GM23338 (cell line): ENCODE measurements at regions not wholly inside any gene's neighbourhood (a gene's known extent, or its start where the extent isn't known, plus 50 kb on each side); places are given as distances from the start of the nearest gene placed in this dataset.

Experiments
- ATAC-seq: fragments of 200-7000 bp; cut with Tn5 transposase; 3 replicates; pipeline ENCODE4 v1.9.1; 2020
- DNase-seq: peaks from one replicate; pipeline ENCODE4 v3.0.0-alpha.2; 2015; ENCODE audit warnings: low spot score
- H2AFZ ChIP-seq: fragments of 200-600 bp; sonication (generic); 2 replicates; pipeline ENCODE4 v1.8.0; 2016; ENCODE audit warnings: antibody characterized with exemption, mild to moderate bottlenecking, moderate library complexity
- H3F3A ChIP-seq: fragments of 200-600 bp; sonication (generic); replicated peaks from 2 replicates; pipeline ENCODE4 v1.8.0; 2017; ENCODE audit warnings: antibody characterized with exemption, mixed run types, low read depth
- H3K27ac ChIP-seq: fragments of 200-600 bp; sonication (generic); 2 replicates; pipeline ENCODE4 v1.6.1; 2016; ENCODE audit warnings: low read depth
- H3K27me3 ChIP-seq: fragments of 200-600 bp; sonication (generic); 2 replicates; pipeline ENCODE4 v1.8.0; 2016; ENCODE audit warnings: mild to moderate bottlenecking, mixed run types, moderate library complexity; ENCODE audit not compliant: insufficient read depth
- H3K36me3 ChIP-seq: fragments of 200-600 bp; sonication (generic); 2 replicates; pipeline ENCODE4 v1.8.0; 2016; ENCODE audit warnings: mild to moderate bottlenecking; ENCODE audit not compliant: insufficient read depth
- H3K4me1 ChIP-seq: fragments of 200-600 bp; sonication (generic); 2 replicates; pipeline ENCODE4 v1.8.0; 2016; ENCODE audit warnings: mild to moderate bottlenecking, moderate library complexity; ENCODE audit not compliant: insufficient read depth
- H3K4me2 ChIP-seq: fragments of 200-600 bp; sonication (generic); 2 replicates; pipeline ENCODE4 v1.7.1; 2017; ENCODE audit warnings: mixed run types
- H3K4me3 ChIP-seq: fragments of 200-600 bp; sonication (generic); 2 replicates; pipeline ENCODE4 v1.6.1; 2016; ENCODE audit warnings: mixed run types
- H3K79me2 ChIP-seq: fragments of 200-600 bp; sonication (generic); replicated peaks from 2 replicates; pipeline ENCODE4 v1.8.0; 2017; ENCODE audit warnings: mild to moderate bottlenecking; ENCODE audit not compliant: insufficient read depth
- H3K9me2 ChIP-seq: fragments of 200-600 bp; sonication (generic); 2 replicates; pipeline ENCODE4 v1.8.0; 2017; ENCODE audit not compliant: insufficient read depth
- H4K20me1 ChIP-seq: fragments of 200-600 bp; sonication (generic); replicated peaks from 2 replicates; pipeline ENCODE4 v1.8.0; 2017; ENCODE audit warnings: mild to moderate bottlenecking; ENCODE audit not compliant: insufficient read depth
- H3K27ac Mint-ChIP-seq: 2 replicates; pipeline ENCODE4 v1.8.0; 2020; ENCODE audit warnings: inconsistent platforms, mild to moderate bottlenecking, moderate library complexity, mixed read lengths
- H3K27me3 Mint-ChIP-seq: 3 replicates; pipeline ENCODE4 v1.8.0; 2022; ENCODE audit warnings: low read depth, mild to moderate bottlenecking, moderate library complexity, mixed read lengths, inconsistent platforms; ENCODE audit not compliant: insufficient read depth, poor library complexity
- H3K36me3 Mint-ChIP-seq: 3 replicates; pipeline ENCODE4 v1.8.0; 2021; ENCODE audit warnings: low read depth, mild to moderate bottlenecking, inconsistent platforms, moderate library complexity, mixed read lengths
- H3K4me1 Mint-ChIP-seq: 3 replicates; pipeline ENCODE4 v1.8.0; 2020; ENCODE audit warnings: mild to moderate bottlenecking, inconsistent platforms, mixed read lengths
- H3K4me3 Mint-ChIP-seq: 3 replicates; pipeline ENCODE4 v1.8.0; 2021; ENCODE audit warnings: moderate library complexity, mild to moderate bottlenecking, inconsistent platforms, mixed read lengths
- H3K9me3 Mint-ChIP-seq: 3 replicates; pipeline ENCODE4 v1.8.0; 2020; ENCODE audit warnings: moderate library complexity, mild to moderate bottlenecking, inconsistent platforms, mixed read lengths
- CREB1 ChIP-seq: fragments of 250-450 bp; sonication (Bioruptor Pico); IDR thresholded peaks from 2 replicates; pipeline ENCODE4 v1.5.0; 2020; ENCODE audit warnings: low read depth, mild to moderate bottlenecking, moderate library complexity
- CTCF ChIP-seq, 2 experiments: fragments of 200-600 bp in 1 of 2; sonication (generic) in 1 of 2; conservative IDR thresholded peaks; 2 replicates each; pipeline versions ENCODE4 v1.5.1 to v1.6.1; 2016 to 2017; ENCODE audit warnings: antibody characterized with exemption in 2 of 2, low read depth in 2 of 2, mild to moderate bottlenecking in 2 of 2, moderate library complexity in 1 of 2
- EZH2phosphoT487 ChIP-seq: fragments of 200-600 bp; sonication (generic); IDR thresholded peaks from one replicate; pipeline ENCODE4 v1.8.1; 2018; ENCODE audit warnings: antibody characterized with exemption; ENCODE audit not compliant: unreplicated experiment
- JUNB ChIP-seq: IDR thresholded peaks from one replicate; pipeline ENCODE4 v1.6.1; 2016; ENCODE audit warnings: antibody characterized with exemption; ENCODE audit not compliant: unreplicated experiment
- NANOG ChIP-seq: IDR thresholded peaks from 2 replicates; pipeline ENCODE4 v1.6.1; 2016; ENCODE audit warnings: antibody characterized with exemption, borderline replicate concordance
- POLR2AphosphoS5 ChIP-seq: IDR thresholded peaks from 2 replicates; pipeline ENCODE4 v1.6.1; 2016; ENCODE audit warnings: antibody characterized with exemption, low read depth
- REST ChIP-seq: IDR thresholded peaks from one replicate; pipeline ENCODE4 v1.6.1; 2018; ENCODE audit warnings: antibody characterized with exemption; ENCODE audit not compliant: unreplicated experiment
- STAT1 ChIP-seq: IDR thresholded peaks from one replicate; pipeline ENCODE4 v1.6.1; 2016; ENCODE audit warnings: antibody characterized with exemption; ENCODE audit not compliant: unreplicated experiment
- ZNF462 ChIP-seq: fragments of 250-450 bp; sonication (Bioruptor Pico); IDR thresholded peaks from 2 replicates; pipeline ENCODE4 v1.5.0; 2020; ENCODE audit warnings: mild to moderate bottlenecking, moderate library complexity

- TF ChIP-seq REST (no peak), EZH2phosphoT487 (no peak), STAT1 (no peak), JUNB (no peak), CTCF (conservative IDR thresholded peaks at IDR 0.05; ENCODE audit: low read depth in 2 of 2) (no peak), CREB1 (CRISPR knock-in tag) (no peak), NANOG (no peak)
Measured at GRCh38 chr13:46968450-46968849, 71.6 kb upstream of the HTR2A start (continued).

GRCh38 chr13:46964789-46965527 lies 68.1 kb upstream of the HTR2A start:
- Mint-ChIP-seq H3K36me3 (no peaks in the 10 kb centered on the region; the same call in 2 of the 3 replicates), H3K9me3 (no peaks in the 10 kb centered on the region), H3K27me3 (no peaks in the 10 kb centered on the region), H3K4me1 (no peaks in the 10 kb centered on the region), H3K27ac (no peak overlapping the region), H3K4me3 (no peak overlapping the region)
- H3F3A ChIP-seq: no peaks in the 10 kb centered on the region
- no peaks in the 10 kb centered on the region for H3K27me3 ChIP-seq
- H3K4me1 ChIP-seq: no peaks in the 10 kb centered on the region
- DNase-seq: no peak
- peaks cover 20% of the 10 kb centered on the region for H3K9me2 ChIP-seq
- no peak overlapping the region for H3K4me2 ChIP-seq
- H2AFZ ChIP-seq: no peak overlapping the region
- no peak overlapping the region for H3K27ac ChIP-seq
- no peak overlapping the region for H3K4me3 ChIP-seq
- no peak for ATAC-seq
- H3K79me2 ChIP-seq: no peaks in the 10 kb centered on the region
- H3K36me3 ChIP-seq: no peaks in the 10 kb centered on the region
- H4K20me1 ChIP-seq: no peaks in the 10 kb centered on the region
- TF ChIP-seq ZNF462 (CRISPR knock-in tag) (no peak), POLR2AphosphoS5 (no peak), CREB1 (CRISPR knock-in tag) (no peak), REST (no peak), NANOG (no peak)
